Natural killer cell (primary cell): ENCODE measurements at regions not wholly inside any gene's neighbourhood (a gene's known extent, or its start where the extent isn't known, plus 50 kb on each side); places are given as distances from the start of the nearest gene placed in this dataset.

Experiments used
- ATAC-seq, 3 donors: fragments of 150-1000 bp in 2 of 3; fragments of 200-7000 bp in 1 of 3; cut with Tn5 transposase; 1 replicate in 1 of 3; 2 replicates in 2 of 3; pipeline ENCODE4 v1.10.0; 2021; ENCODE audit warnings: mild to moderate bottlenecking in 2 of 3, moderate library complexity in 2 of 3
- DNase-seq, 2 donors: peaks; one replicate each; pipeline versions ENCODE4 v3.0.0 to v3.0.0-alpha.2; 2013 to 2021; ENCODE audit warnings: mixed read lengths in 1 of 2
- H3K27ac ChIP-seq: one replicate; pipeline ENCODE4 v1.5.1; 2013; ENCODE audit warnings: mild to moderate bottlenecking, low read length
- H3K27me3 ChIP-seq: one replicate; pipeline ENCODE4 v1.6.1; 2013; ENCODE audit warnings: low read length; ENCODE audit not compliant: control insufficient read depth, insufficient read depth
- H3K36me3 ChIP-seq: one replicate; pipeline ENCODE4 v1.6.1; 2013; ENCODE audit warnings: low read length; ENCODE audit not compliant: control insufficient read depth, insufficient read depth
- H3K4me1 ChIP-seq: one replicate; pipeline ENCODE4 v1.6.1; 2013; ENCODE audit warnings: low read length; ENCODE audit not compliant: control insufficient read depth, insufficient read depth
- H3K4me3 ChIP-seq: one replicate; pipeline ENCODE4 v1.5.1; 2013; ENCODE audit warnings: low read length
- H3K9me3 ChIP-seq: one replicate; pipeline ENCODE4 v1.6.1; 2013; ENCODE audit warnings: low read length; ENCODE audit not compliant: control insufficient read depth, insufficient read depth
- H3K27ac Mint-ChIP-seq, 2 donors: one replicate each; pipeline ENCODE4 v1.8.0; 2022; ENCODE audit warnings: mild to moderate bottlenecking in 2 of 2, mixed read lengths in 2 of 2, moderate library complexity in 1 of 2
- H3K27me3 Mint-ChIP-seq, 2 donors: one replicate each; pipeline ENCODE4 v1.8.0; 2022; ENCODE audit warnings: low read depth in 2 of 2, mixed read lengths in 2 of 2
- H3K36me3 Mint-ChIP-seq: one replicate; pipeline ENCODE4 v1.8.0; 2022; ENCODE audit warnings: mixed read lengths
- H3K4me1 Mint-ChIP-seq, 2 donors: one replicate each; pipeline ENCODE4 v1.8.0; 2022; ENCODE audit warnings: mixed read lengths in 2 of 2
- H3K4me3 Mint-ChIP-seq: one replicate; pipeline ENCODE4 v1.8.0; 2022; ENCODE audit warnings: mild to moderate bottlenecking, moderate library complexity, mixed read lengths
- H3K9me3 Mint-ChIP-seq, 2 donors: one replicate each; pipeline ENCODE4 v1.8.0; 2022; ENCODE audit warnings: mixed read lengths in 2 of 2
- WGBS: methylation state at CpG from one replicate; pipeline ENCODE4 v1.1.7; 2013; ENCODE audit warnings: missing lambda C conversion rate; ENCODE audit not compliant: insufficient coverage; 5-methylcytosine and 5-hydroxymethylcytosine counted together
- intact Hi-C: fragments of 100-400 bp; cut with micrococcal nuclease; formaldehyde crosslinking; loops from one replicate; pipeline ENCODE4 v1.14.2; 2022
- TF ChIP-seq, protein P1 (sequence below): fragments of 200-600 bp; IDR thresholded peaks from one replicate; pipeline ENCODE4 v1.8.0; 2022; ENCODE audit warnings: antibody characterized with exemption

DNA sequence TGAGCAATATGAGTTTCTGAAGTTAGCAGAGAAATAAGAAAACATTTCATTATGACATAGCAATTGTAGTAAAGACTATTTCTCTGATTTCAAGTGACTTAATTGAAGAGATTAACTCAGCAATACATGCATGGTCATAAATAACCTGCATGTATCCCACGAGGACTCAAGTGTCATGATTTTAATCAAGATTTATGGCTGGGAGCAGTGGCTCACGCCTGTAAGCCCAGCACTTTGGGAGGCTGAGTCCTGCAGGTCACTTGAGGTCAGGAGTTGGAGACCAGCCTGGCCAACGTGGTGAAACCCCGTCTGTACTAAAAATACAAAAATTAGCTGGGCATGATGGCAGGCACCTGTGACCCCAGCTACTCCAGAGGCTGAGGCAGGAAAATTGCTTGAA is 311.9 kb upstream of the PLD5 start:
- Histone ChIP-seq H3K9me3 (no peaks in the 10 kb centered on the region), H3K27ac (no peak overlapping the region), H3K4me1 (no peaks in the 10 kb centered on the region), H3K36me3 (no peaks in the 10 kb centered on the region), H3K27me3 (no peaks in the 10 kb centered on the region), H3K4me3 (no peak overlapping the region)
- WGBS: 31% methylated on average over 4 of the region's 4 CpGs
- Mint-ChIP-seq H3K27me3 (no peaks in the 10 kb centered on the region), H3K4me3 (no peak overlapping the region), H3K4me1 (no peaks in the 10 kb centered on the region), H3K36me3 (no peaks in the 10 kb centered on the region), H3K9me3 (peaks cover 0 to 2% of the 10 kb centered on the region in 2 donors), H3K27ac (no peak overlapping the region)
- DNase-seq: no peak
- no peak for ATAC-seq
- TF ChIP-seq, protein P1, sequence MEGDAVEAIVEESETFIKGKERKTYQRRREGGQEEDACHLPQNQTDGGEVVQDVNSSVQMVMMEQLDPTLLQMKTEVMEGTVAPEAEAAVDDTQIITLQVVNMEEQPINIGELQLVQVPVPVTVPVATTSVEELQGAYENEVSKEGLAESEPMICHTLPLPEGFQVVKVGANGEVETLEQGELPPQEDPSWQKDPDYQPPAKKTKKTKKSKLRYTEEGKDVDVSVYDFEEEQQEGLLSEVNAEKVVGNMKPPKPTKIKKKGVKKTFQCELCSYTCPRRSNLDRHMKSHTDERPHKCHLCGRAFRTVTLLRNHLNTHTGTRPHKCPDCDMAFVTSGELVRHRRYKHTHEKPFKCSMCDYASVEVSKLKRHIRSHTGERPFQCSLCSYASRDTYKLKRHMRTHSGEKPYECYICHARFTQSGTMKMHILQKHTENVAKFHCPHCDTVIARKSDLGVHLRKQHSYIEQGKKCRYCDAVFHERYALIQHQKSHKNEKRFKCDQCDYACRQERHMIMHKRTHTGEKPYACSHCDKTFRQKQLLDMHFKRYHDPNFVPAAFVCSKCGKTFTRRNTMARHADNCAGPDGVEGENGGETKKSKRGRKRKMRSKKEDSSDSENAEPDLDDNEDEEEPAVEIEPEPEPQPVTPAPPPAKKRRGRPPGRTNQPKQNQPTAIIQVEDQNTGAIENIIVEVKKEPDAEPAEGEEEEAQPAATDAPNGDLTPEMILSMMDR: no peak
- intact Hi-C loops: no loop called here

DNA sequence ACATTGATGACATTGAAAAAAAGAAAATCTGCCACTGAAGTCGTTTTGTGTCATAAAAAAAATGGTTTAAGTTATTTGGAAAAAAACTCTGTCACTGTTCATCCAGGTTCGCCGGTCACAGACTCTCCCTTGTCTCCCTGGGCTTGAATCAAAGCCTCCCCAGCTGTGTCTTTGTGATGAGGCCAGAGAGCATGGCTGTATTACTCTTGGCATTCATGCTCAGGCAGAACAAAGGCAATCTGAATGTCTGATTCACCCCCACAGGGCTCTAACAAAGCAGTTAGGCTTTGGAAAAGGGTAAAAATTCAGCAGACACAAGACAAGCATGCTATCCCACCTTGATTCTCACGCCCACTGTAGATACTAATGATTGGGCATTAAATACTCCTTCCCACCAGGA is 304.3 kb upstream of the PLD5 start:
- H3K4me3 Mint-ChIP-seq: no peak overlapping the region
- H3K9me3 Mint-ChIP-seq: peaks cover 6 to 7% of the 10 kb centered on the region in 2 donors
- H3K4me1 ChIP-seq: no peaks in the 10 kb centered on the region
- intact Hi-C loops: no loop called here
- H3K9me3 ChIP-seq: no peaks in the 10 kb centered on the region
- no peak overlapping the region for H3K27ac ChIP-seq
- no peak for DNase-seq
- peaks cover 0 to 4% of the 10 kb centered on the region in 2 donors for H3K27me3 Mint-ChIP-seq
- H3K4me3 ChIP-seq: no peak overlapping the region
- H3K4me1 Mint-ChIP-seq: no peaks in the 10 kb centered on the region
- H3K36me3 ChIP-seq: no peaks in the 10 kb centered on the region
- ATAC-seq: no peak
- TF ChIP-seq, protein P1: no peak
- H3K27ac Mint-ChIP-seq: no peak overlapping the region
- no peaks in the 10 kb centered on the region for H3K27me3 ChIP-seq
- 60% methylated on average over 4 of the region's 4 CpGs for WGBS
- H3K36me3 Mint-ChIP-seq: no peaks in the 10 kb centered on the region

DNA sequence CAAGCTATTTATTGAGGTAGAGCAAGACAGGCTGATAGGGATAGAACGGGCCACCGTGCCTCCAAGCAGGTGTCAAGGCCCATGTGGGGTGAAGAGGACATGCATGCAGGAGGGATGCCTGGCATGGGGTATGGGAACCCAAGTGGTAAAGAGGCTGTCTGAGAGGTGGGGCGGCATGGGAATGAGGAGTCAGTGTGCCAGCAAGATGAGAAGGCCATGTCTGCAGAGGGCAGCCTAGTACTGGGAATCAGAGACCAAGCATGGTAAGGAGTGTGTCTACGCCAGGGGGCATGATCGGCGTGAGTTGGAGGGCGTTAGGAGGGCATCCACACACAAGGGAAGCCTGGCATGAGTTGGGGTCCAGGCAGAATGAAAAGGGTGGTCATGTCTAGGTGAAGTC is 303.7 kb upstream of the PLD5 start:
- 85% methylated on average over 7 of the region's 7 CpGs for WGBS
- intact Hi-C loops: no loop called here
- Mint-ChIP-seq H3K9me3 (peaks cover 6 to 7% of the 10 kb centered on the region in 2 donors), H3K36me3 (no peaks in the 10 kb centered on the region), H3K27me3 (peaks cover 0 to 4% of the 10 kb centered on the region in 2 donors), H3K4me3 (no peak overlapping the region), H3K4me1 (no peaks in the 10 kb centered on the region), H3K27ac (no peak overlapping the region)
- Histone ChIP-seq H3K36me3 (no peaks in the 10 kb centered on the region), H3K27me3 (no peaks in the 10 kb centered on the region), H3K4me3 (no peak overlapping the region), H3K4me1 (no peaks in the 10 kb centered on the region), H3K27ac (no peak overlapping the region), H3K9me3 (no peaks in the 10 kb centered on the region)
- DNase-seq (no peak), ATAC-seq (no peak)
- TF ChIP-seq, protein P1: no peak

DNA sequence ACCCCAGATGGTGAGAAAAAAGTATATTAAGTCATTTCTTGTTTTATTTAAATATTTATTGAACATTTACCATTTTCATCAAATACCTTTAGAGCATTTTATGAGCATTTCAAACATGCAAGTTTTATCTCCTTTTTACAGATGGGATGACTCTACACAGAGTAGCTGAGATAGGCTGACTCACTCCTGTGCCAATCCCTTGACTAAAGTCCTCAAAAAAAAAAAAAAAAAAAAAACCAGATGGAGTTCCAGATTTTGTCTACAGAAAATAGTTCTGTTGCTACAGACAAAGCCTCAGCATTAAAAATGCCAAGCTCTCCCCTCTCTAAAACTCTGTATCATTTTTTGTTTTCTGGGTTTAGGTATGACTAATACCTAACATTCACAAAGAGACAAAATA is 303.0 kb upstream of the PLD5 start:
- no peak for ATAC-seq

More for the DNA sequence above, 303.0 kb upstream of the PLD5 start:
- intact Hi-C loops: no loop called here
- H3K27ac ChIP-seq: no peak overlapping the region
- no peak overlapping the region for H3K4me3 ChIP-seq
- no peaks in the 10 kb centered on the region for H3K4me1 ChIP-seq
- TF ChIP-seq, protein P1: no peak
- DNase-seq: no peak
- no peaks in the 10 kb centered on the region for H3K27me3 ChIP-seq
- H3K36me3 ChIP-seq: no peaks in the 10 kb centered on the region
- peaks cover 0 to 4% of the 10 kb centered on the region in 2 donors for H3K27me3 Mint-ChIP-seq
- H3K4me3 Mint-ChIP-seq: no peak overlapping the region
- no peaks in the 10 kb centered on the region for H3K9me3 ChIP-seq
- H3K9me3 Mint-ChIP-seq: peaks cover 4 to 7% of the 10 kb centered on the region in 2 donors
- H3K36me3 Mint-ChIP-seq: no peaks in the 10 kb centered on the region
- H3K4me1 Mint-ChIP-seq: no peaks in the 10 kb centered on the region
- H3K27ac Mint-ChIP-seq: no peak overlapping the region
